HG03378 (cell line): ENCODE measurements at regions not wholly inside any gene's neighbourhood (a gene's known extent, or its start where the extent isn't known, plus 50 kb on each side); places are given as distances from the start of the nearest gene placed in this dataset.
"Not testable (repeated sequence)": the region's sequence is repeated elsewhere in the genome, so short reads cannot be mapped to it uniquely, and the experiment has no call there.

Experiments
- ATAC-seq: cut with Tn5 transposase; IDR thresholded peaks from one replicate; pipeline ENCODE4 v1.9.1; 2021; ENCODE audit warnings: mild to moderate bottlenecking, moderate library complexity; ENCODE audit not compliant: unreplicated experiment

DNA sequence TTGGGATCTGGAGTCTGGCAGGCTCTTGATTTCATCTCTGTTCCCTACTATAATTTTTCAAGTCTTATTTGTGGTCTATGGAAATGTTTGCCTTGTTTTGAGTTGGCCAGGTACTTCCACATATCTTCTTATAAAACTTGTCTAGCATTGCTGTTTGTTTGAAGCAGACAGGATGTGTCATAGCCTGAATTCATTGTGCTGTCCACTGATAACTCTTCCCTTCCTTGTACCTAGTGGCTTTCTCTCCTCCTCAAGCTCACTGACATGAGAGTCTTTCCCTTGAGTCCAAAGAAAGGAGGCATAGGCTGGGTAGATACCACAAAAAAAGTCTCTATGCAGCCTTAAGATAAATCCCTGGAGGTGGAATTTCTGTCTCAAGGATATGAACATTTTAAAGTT, 59.2 kb upstream of the FAM241A start:
- ATAC-seq = no peak

DNA sequence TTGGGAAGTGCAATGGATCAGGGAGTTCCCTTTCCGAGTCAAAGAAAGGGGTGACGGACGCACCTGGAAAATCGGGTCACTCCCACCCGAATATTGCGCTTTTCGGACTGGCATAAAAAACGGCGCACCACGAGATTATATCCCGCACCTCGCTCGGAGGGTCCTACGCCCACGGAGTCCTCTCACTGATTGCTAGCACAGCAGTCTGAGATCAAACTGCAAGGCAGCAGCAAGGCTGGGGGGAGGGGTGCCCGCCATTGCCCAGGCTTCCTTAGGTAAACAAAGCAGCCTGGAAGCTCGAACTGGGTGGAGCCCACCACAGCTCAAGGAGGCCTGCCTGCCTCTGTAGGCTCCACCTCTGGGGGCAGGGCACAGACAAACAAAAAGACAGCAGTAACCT, 58.6 kb upstream of the FAM241A start:
- not testable (repeated sequence) for ATAC-seq

DNA sequence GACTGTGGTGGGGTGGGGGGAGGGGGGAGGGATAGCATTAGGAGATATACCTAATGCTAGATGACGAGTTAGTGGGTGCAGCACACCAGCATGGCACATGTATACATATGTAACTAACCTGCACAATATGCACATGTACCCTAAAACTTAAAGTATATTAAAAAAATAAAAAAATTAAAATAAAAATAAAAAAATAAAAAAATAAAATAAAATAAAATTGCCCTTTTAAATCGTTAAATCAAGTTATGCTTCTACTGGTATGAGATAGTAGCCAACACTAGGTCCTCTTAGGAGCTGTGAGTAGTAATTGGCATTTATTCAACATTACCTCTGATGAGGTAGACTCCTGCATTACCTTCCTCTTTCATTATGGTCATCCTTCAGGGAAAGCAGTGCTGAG, 52.9 kb upstream of the FAM241A start:
- not testable (repeated sequence) for ATAC-seq

DNA sequence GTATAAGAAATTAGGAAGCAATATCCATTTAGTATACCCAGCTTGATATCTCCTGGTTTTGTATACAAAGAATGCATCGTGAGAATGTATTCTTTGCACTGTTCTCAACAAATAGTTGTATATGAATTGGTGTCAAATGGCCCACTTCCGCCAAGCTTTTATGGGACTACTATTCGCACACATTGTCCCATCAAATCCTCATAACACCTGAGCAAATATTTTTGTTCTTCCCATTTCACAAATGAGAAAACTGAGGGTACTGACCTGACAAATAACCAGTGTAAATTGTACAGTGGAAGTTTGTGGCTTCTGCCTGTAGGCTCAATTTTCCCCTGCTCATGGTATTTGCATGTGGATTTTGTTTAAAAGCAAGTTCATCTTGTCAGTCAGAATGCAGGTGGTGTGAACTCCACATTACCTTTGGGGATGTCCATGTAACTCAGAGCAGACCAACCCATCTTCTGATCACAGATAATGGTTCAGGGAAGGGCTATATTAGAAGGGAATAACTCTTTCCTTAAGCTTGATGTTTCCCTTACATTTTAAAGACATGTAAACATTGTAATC, 51.5 kb upstream of the FAM241A start:
- no peak for ATAC-seq

DNA sequence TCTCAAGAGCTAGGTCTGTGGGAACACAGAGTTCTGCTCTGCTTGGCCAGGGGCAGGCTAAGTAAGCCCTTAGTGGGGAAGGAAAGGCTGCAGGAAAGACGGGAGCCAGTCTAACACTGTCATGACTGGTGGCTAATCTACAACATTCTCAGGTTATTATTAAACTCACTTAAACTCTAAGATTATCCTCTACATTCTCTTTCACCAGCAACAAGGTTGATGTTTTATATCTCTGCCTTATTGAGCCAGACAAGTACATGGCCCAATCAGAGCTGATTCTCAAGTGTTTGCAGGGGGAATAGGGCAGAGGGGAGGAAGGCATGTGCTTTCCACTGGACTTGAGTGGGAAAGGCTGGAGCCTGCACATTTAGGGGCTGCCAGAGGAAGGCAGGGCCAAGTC, 50.9 kb upstream of the FAM241A start:
- no peak for ATAC-seq
